ENCODE measurements at regions not wholly inside any gene's neighbourhood (a gene's known extent, or its start where the extent isn't known, plus 50 kb on each side); places are given as distances from the start of the nearest gene placed in this dataset.

DNA sequence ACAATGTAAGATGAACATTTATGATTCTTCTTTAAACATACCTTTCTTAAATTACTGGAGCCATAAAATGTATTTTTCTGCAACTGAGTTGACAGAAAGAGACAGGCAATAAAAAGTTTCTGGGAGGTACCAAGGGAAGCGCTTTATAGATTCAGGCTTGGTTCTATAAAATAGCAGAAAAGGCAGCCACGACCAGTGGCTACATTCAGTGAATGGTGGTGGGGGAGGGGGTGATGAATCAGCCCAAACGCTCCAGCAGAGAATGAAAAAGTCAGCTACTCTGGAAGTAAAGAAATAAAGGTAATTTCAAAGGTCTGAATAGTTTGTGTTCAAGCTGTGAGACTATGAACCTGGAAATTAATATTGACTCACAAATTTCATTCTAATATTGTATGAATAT, 456.1 kb downstream of the KCTD8 start:
- ATAC-seq (no peak), DNase-seq (no peak)
- TF ChIP-seq CTCF (IDR thresholded peaks at IDR 0.05), result no peak
- TF ChIP-seq POLR2A (IDR thresholded peaks at IDR 0.05), result no peak
- intact Hi-C loops (cut with DNase I), result no loop called here
- no peaks in the 10 kb centered on the region for H3K36me3 ChIP-seq (replicated peaks in 1 of 2; ENCODE audit: insufficient read depth in 1 of 2, low read depth in 2 of 2)
- WGBS, 2 donors, result 69 to 70% methylated on average over 3 of the region's 3 CpGs
- H3K9me3 ChIP-seq, result no peaks in the 10 kb centered on the region
- H3K27me3 ChIP-seq, result no peaks in the 10 kb centered on the region
- H3K27ac ChIP-seq, result no peak overlapping the region
- no peak overlapping the region for H3K4me3 ChIP-seq
- no peaks in the 10 kb centered on the region for H3K4me1 ChIP-seq

DNA sequence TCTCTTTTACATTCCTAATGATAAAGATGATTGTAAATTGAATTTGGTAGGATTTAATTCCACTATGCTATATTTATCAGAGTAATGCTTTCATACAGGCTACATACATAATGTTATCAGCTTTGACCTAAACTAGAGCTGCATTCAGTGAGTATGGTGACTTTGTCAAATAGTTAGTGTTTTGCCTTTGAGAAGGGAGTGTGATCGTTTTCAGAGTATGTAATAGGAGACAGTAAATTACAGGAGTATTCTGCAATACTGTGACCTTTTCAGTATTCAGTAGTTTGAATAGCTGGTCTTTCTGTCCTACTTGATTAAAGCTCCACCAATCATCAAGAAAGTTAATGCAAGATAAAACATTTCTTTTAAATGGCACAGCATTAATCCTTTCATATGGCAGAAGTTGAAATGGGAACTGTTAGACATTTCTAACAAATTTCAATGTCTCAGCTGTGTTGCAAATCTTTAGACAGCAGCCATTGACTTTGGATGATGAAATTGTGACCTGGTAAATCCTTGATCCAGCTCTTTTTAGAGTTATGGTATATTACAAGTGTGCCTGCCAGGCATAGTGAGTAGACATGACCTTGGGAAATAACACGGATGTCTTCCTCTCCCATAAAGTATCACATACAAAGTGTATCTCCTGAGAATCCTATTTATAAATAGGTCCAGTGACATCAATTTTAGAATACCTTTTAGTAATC, 455.3 kb downstream of the KCTD8 start:
- no peak overlapping the region for H3K4me3 ChIP-seq
- no peaks in the 10 kb centered on the region for H3K4me1 ChIP-seq
- H3K27me3 ChIP-seq, result no peaks in the 10 kb centered on the region
- ATAC-seq, result no peak
- no peak for DNase-seq
- no peaks in the 10 kb centered on the region for H3K36me3 ChIP-seq (replicated peaks in 1 of 2; ENCODE audit: insufficient read depth in 1 of 2, low read depth in 2 of 2)
- WGBS, 2 donors, result 33 to 35% methylated on average over 2 of the region's 2 CpGs
- no peak for TF ChIP-seq CTCF (IDR thresholded peaks at IDR 0.05)
- no peak for TF ChIP-seq POLR2A (IDR thresholded peaks at IDR 0.05)
- no peak overlapping the region for H3K27ac ChIP-seq
- no peaks in the 10 kb centered on the region for H3K9me3 ChIP-seq
- intact Hi-C loops (cut with DNase I), result no loop called here

DNA sequence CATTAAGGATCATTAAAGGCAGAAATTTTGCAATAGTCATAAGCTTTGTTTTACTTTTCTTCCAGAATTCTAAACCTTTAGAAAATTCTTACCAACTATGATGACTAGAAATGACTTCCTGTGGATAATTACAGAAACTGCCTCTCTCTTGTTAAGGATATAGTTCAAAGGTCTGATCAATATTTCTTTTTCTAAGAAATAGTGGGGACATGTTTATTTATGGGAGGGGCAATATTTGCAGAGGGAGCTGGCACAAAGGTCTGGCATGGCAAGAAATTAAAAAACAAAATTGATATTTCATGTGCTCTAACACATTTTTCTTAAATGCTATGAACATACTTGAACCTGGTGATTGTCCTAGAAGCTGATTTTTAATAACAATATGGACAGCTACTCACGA, 448.9 kb downstream of the KCTD8 start:
- intact Hi-C loops (cut with DNase I), result no loop called here
- DNase-seq, result no peak
- no peak for ATAC-seq
- TF ChIP-seq POLR2A (IDR thresholded peaks at IDR 0.05) (no peak), CTCF (IDR thresholded peaks at IDR 0.05) (no peak)
- Histone ChIP-seq H3K36me3 (replicated peaks in 1 of 2; ENCODE audit: insufficient read depth in 1 of 2, low read depth in 2 of 2) (no peaks in the 10 kb centered on the region), H3K27me3 (no peaks in the 10 kb centered on the region), H3K9me3 (no peaks in the 10 kb centered on the region), H3K4me3 (no peak overlapping the region), H3K27ac (no peak overlapping the region), H3K4me1 (peaks cover 9% of the 10 kb centered on the region)
- 30 to 38% methylated on average over 1 of the region's 1 CpG for WGBS, 2 donors

GRCh38 chr4:44002368-44002767, 446.2 kb downstream of the KCTD8 start:
- Histone ChIP-seq H3K27me3 (no peaks in the 10 kb centered on the region), H3K4me3 (no peak overlapping the region), H3K4me1 (peaks cover 9% of the 10 kb centered on the region), H3K27ac (no peak overlapping the region), H3K36me3 (replicated peaks in 1 of 2; ENCODE audit: insufficient read depth in 1 of 2, low read depth in 2 of 2) (no peaks in the 10 kb centered on the region), H3K9me3 (no peaks in the 10 kb centered on the region)
- TF ChIP-seq CTCF (IDR thresholded peaks at IDR 0.05) (no peak), POLR2A (IDR thresholded peaks at IDR 0.05) (no peak)
- no peak for ATAC-seq
- intact Hi-C loops (cut with DNase I), result no loop called here
- 75 to 81% methylated on average over 5 of the region's 5 CpGs for WGBS, 2 donors
- DNase-seq, result no peak

Data from body of pancreas (tissue), 4 donors.